NCI-H82 (cell line): ENCODE measurements at regions not wholly inside any gene's neighbourhood (a gene's known extent, or its start where the extent isn't known, plus 50 kb on each side); places are given as distances from the start of the nearest gene placed in this dataset.
"Not testable (repeated sequence)": the region's sequence is repeated elsewhere in the genome, so short reads cannot be mapped to it uniquely, and the experiment has no call there.

Experiments used
- DNase-seq: peaks from one replicate; lab custom pipeline; 2025; lab: John Stamatoyannopoulos, UW

DNA sequence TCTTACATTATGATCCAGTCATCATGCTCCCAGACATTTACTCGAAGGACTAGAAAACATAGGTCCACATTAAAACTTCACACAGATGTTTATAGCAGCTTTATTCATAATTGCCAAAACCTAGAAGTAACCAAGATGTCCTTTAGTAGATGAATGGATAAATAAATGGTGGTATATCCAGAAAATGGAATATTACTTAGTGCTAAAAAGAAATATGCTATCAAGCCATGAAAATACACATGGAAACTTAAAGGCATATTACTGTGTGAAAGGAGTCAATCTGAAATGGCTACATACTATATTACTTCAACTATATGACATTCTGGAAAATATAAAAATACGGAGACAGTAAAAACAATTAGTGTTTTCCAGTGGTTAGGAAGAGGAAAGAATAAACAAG is 1039.1 kb upstream of the INTU start:
- no peak for DNase-seq

DNA sequence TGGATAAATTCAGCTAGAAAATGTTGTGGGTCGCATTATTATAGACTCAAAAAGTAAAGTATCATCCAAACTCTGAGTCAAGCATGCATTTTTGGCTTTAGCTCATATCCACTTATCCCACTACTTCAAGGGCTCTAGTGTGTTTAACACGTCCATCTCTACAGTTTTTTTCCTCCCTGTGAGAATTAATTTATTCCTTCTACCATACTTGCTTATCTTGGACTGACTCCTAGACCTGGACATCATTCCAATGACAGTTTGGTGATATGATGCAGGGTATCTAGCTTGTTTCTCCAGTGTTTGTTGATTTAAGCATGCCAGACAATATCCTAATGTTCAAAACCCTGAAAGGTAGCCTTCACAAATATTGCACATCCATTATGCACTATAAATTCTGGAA is 1037.1 kb upstream of the INTU start:
- no peak for DNase-seq

DNA sequence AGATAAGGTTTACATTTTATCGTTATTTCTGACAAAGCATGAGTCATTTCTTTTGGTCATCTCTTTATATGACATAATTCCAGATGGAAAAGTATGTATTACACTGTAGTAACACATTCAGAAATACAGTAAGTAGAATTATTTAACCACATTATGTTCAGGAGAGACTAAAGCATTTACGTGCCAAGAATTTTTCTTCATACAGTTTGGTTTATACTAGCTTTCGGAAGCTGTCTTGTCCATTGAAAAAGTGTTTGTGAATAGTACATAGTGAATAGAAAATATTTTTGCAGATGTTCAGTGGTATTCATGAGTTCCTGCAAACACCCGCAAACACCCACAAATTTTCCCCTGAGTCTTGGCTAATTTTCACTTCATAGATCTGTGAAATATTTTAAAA is 1033.0 kb upstream of the INTU start:
- DNase-seq, result no peak

DNA sequence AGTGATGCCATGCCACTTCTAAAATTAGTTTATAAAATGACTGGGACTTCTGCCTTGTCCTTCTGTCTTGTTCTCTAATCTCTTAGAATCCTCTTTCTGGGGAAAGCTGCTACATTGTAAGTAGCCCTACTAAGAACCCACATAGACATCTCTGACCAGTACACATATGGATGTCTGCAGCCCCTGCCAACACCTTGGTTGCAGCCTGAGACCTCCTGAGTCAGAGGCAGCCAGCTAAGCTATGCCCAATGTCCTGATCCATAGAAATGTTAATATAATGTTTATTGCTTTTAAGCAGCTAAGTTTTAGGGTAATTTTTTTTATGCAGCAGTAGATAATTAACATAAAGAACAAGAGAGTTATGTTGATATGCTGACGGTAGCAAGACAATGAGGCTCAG is 1029.5 kb upstream of the INTU start:
- DNase-seq, result no peak

DNA sequence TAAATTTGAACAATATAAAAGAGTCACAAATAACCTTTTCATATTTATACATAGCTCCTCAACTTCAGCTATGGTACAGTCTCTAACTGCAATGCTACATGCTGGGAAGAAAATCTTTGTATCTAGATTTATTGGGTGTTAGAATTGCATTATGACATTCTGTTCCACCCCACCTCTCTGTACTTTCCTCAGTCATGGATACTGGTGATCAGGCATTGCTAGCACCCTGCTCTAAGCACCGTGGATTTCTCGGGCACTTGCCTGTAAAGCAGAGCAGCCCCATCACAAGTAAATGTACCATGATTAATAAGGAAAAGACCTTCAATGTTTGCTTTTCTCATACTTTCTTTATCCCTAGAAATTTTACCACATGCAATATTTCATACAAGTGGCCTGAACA is 1028.9 kb upstream of the INTU start:
- DNase-seq, result no peak

DNA sequence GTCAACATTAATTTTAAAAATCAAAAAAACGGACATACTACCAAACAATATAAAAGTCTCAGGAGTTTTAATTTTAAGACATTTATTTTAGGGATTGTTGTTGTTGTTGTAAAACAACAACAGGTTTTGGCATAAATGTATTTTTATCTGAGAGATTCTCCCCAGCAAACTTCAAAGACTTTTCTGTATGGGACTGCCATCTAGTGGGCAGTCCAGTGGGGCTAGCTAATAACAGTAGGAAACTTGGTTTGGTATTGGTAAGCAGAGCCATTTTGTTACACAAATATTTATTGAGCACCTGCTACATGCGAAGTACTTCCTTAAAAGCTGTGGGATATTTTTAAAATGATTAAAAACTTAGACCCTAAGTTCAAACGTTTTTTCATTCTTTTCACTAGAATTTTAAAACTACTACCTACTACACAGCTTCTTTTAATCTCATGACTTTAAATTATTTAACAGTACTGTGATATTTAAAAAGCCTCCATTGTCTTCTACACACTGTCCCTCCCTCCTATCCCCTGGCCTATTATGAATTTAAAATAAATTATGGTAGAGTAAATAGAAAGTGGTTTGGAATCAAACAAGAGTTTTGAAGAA is 1028.4 kb upstream of the INTU start:
- peak; percentile 58 for DNase-seq

DNA sequence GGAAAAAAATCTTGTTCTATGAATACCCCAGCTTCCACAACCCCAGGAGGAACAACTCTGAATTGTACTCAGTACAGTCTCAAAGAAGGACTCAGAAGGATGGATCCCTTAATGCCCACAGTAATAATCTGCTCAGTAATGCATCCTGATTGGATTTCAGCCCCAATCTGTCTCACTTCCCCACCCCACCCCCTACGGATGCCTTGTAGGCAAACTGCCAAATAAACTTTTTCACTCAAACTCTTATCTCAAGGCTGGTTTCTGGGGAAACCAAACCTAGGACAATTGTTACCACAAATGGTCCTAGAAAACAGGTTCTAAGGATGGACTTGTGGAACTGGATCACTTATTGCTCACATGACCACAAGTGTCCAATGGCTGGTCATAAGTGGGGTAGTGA is 1021.8 kb upstream of the INTU start:
- peak; percentile 67 for DNase-seq

DNA sequence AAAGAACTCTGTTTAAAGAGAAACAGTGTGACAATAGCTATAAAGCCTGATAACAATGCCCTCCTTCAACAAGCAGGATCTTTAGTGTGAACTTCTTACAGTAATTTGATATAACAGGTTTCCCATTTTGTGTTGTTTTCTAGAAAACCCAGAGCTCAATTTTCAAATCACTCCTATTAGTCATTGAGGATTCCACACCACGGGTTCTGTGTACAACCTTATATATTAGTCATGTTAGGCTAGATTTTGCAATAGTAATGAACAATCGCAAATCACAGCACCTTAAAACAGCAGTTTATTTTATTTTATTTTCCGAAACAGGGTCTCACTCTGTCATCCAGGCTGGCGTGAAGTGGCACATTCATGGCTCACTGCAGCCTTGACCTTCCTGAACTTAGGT is 1020.9 kb upstream of the INTU start:
- no peak for DNase-seq

DNA sequence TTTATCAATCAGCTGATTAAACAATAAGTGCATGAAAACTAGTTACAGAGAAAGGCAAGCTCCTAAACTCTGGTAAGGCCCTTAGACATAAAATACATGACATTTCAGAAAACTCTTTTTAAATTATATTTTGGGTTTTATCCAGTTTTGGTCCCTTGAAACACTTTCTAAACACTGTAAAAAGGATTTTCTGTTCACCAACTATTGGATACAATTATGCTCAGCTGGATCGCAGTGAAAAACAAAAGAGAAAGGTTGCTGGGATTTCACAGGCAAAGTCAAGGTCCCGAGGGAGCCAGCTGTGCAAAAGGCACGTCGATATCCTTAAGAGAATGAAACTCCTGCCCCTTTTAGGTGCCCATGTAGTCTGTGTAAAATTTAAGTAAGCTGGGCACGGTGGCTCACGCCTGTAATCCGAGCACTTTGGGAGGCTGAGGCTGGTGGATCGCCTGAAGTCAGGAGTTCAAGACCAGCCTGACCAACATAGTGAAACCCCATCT is 1018.4 kb upstream of the INTU start:
- DNase-seq, result no peak

DNA sequence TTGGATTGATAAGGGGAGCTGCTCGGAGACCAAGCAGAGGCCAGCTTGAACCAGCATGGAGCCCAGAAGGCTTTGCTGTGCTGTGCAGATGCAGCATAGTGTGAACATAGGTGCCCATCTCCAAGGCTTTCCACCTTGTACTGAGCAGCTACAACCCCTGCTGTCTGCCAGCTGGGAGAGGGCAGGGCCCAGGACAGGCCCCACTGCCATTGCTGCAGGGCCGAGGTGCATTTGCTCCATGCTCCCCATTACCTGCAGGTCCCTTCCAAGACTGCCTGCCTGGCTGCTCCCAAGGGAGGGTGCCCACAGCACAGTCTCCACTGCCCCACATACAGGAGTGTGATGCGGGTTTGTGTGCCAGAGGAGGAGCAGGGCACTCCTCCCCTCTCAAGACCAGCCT is 1016.0 kb upstream of the INTU start:
- DNase-seq, result no peak

DNA sequence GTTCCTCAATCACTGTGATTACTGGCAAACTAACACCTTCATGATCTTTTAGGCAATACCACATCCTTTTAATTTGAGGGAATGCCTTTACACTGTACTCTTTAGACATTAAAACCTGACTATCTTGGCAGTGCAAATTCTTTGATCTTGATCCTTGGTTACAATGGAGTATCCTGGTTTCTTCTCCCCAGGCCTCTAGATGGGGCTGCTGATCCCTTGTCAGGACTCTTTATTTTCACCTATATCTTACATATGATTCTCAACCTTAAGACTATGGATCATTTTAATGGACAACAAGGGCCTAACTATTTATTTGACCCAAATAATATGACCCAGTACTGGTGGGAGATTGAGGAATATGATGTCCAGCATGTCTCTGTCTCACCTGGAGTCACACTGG is 1005.5 kb upstream of the INTU start:
- peak; percentile 40 for DNase-seq

DNA sequence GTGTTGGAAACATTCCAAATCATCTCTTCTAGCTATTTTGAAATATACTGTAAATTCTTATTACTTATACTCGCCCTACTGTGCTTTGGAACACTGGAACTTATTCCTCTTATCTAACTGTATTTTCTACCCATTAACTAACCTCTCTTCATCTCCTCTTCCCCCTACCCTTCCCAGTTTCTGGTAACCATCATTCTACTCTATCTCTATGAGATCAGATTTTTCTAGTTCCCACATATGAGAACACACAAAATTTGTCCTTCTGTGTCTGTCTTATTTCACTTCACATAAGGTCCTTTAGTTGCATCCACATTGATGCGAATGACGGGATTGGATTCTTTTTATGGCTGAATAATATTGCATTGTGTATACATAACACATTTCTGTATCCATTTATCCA is 1003.8 kb upstream of the INTU start:
- DNase-seq, result no peak

DNA sequence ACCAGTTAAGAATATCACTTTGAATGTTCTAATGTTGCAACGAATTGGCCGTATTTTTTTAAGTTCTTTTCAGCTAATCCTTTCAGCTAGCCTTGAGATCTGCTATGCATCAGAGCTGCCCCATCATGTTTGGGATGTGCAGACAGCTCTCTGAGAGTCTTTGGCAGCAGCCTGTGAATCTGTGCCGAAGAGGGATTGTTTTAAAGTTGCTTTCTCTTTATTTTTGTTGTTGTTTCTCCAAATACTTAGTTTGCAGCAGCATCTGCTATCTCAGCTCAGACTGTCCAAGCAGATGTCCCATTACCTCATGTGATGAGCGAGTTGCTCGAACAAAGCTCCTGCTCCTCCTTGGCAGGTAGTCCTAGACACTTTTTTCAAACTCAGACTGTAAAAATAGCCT is 1002.5 kb upstream of the INTU start:
- no peak for DNase-seq

DNA sequence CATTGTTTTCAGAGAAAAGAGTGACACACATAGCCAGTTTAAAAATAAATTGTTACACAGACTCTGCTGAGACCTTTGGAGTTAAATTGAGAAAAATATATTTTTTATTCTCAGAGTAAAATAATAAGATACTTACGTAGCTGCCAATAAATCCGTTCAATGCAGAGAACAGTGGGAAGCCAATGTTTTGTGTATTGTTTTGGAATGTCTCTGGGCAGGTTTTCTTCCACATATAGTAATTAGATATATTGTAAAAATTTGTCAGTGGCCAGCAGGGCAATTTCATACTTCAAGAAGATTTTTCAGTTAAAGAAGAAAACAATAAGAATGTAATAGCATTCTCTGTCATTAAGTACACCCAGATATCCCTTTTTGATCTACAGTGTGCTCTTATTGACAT is 999.5 kb upstream of the INTU start:
- no peak for DNase-seq

DNA sequence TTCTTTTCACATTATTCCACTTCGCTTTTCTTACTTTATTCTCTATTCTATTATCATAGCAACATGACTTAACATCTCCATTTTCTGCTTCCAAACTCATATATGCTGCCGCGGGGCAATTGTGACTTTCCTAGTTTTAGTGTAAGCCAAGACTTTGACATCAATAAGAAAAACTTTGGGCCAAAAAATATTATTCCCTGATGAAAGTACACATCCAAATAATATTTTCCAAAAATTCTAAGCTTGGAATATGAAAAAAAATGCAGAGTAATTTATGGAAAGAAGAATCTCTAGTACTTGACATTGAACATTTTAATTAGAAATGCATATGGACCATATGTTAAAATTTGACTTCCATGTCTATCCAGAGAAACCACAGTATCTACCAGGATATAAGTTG is 995.1 kb upstream of the INTU start:
- no peak for DNase-seq

DNA sequence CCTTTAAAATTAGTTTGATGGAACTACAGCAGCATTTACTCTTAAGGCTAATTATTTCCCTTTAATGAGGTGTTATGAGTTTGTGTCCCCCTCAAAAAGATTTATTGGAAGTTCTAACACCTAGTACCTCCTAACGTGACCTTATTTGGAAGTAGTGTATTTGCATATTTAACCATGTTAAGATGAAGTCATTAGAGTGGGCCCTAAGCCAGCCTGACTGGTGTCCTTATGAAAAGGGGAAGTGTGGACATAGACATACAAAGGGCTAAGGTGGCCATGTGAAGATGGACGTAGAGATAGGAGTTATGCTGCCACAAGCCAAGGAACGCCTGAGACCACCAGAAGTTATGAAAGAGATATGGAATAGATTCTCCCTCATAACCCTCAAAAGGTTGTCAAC is 985.4 kb upstream of the INTU start:
- DNase-seq, result no peak

DNA sequence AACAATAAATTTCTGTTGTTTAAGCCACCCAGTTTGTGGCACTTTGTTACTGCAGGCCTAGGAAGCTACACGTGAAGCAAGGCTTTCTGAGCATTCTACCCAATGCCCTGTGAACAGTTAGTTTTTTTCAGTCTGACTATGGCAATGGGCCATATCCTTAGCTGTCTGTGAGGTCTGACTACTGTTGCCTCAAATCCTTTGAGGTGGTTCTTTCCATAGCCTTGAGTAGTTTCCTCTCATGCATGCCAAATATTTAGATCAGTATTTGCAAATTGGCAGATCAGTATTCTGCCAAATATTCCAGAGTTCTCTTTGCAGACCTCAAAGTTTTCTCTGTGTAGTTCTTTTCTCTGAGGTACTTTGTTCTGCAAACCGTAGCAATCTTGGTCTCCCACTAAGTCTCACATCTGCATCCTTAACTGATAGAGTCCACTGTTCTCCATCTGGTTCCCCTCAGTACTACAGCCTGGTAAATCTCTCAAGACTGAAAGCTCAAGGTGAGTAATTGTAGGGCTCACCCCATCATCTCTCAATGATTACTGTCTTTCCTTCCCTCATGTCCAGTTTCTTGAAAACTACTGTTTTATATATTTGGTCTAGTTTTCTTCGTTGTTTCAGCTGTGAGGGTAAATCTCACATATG is 984.9 kb upstream of the INTU start:
- no peak for DNase-seq

DNA sequence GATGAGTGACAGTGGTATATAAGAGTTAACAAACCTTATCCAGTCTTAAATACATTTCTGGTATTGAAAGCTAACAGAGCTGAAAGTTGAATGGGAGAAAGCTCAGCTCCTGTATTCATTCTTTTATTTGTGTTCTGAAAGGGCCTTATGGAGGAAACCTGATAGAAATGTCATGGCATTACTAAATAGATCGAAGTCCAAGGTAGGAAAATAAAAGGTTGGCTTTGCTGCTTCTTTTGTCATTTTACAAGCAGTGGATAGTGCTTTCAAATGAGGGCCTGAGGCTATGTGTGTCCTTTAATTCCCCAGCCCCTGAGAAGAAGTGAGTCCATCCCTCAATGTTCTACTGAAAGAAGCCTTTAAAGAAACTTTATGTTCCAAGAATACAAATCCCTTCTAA is 974.3 kb upstream of the INTU start:
- DNase-seq, result no peak

DNA sequence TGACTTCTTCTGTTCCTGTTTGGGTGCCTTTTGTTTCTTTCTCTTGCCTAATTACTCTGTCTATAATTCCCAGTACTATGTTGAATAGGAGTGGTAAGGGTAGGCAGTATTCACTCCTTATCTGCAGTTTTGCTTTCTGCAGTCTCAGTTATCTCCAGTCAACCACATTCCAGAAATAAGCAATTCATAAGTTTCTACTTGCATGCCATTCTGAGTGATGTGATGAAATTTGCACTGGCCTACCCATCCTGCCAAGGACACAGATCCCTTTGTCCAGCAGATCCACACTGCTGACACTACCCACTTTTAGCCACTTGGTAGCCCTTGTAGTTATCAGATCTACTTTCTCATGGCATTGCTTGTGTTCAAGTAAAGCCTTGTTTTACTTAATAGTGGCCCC is 971.6 kb upstream of the INTU start:
- DNase-seq, result no peak

DNA sequence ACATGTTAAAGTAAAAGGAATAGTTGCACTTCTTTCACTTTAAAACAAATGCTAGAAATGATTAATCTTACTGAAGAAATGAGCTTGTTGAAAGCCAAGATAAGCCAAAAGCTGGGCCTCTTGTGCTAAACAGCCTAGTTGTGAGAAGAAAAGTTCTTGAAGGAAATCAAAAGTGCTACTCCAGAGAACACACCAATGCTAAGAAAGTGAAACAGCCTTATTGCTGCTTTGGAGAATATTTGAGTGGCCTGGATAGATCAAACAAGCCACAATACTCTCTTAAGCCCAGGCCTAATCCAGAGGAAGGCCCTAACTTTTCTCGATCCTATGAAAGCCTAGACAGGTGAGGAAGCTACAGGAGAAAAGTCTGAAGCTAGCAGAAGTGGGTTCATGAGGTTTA is 967.9 kb upstream of the INTU start:
- DNase-seq, result no peak

DNA sequence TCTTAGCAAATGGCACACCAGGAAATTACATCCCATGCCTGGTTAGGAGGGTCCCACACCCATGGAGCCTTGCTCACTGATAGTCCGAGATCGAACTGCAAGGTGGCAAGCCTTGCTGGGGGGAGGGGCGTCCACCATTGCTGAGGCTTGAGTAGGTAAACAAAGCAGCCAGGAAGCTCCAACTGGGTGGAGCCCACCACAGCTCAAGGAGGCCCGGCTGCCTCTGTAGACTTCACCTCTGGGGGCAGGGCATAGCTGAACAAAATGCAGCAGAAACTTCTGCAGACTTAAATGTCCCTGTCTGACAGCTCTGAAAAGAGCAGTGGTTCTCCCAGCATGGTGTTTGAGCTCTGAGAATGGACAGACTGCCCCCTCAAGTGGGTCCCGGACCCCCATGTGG is 962.7 kb upstream of the INTU start:
- not testable (repeated sequence) for DNase-seq

DNA sequence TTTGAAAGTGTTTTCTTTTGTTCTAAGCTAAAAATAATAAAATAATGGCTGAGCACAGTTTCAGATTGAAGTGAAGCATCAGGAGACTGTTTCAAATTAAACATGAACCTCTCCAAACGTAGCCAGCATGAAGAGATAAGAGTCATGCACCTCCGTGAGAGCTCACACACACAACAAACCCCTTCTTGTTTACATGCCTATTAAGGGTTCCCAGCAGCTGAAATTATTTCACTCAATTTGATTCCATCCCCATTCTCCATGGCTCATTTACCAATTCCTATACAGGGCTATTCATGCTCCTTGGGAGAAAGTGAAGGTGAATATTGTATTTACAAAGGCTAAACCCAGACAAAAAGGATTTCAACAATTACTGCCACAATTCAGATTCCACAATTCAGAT is 954.1 kb upstream of the INTU start:
- no peak for DNase-seq

DNA sequence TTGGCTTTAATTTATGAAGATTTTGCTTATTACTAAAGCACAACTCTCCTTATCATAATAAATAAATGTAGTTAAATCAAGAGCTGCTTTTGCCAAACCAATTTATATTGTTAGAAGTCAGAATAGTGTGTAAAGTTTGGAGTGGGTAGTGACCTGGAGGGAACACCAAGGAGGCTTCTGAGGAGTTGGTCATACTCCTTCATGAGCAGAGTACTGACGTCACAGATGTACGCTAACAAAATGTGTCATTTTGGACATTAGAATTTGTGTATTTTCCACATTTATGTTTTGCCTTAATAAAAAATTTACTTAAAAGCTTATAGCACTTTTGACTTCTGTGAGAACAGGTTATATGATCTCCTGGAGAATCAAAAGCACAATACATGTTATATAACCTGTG is 953.5 kb upstream of the INTU start:
- DNase-seq, result no peak

DNA sequence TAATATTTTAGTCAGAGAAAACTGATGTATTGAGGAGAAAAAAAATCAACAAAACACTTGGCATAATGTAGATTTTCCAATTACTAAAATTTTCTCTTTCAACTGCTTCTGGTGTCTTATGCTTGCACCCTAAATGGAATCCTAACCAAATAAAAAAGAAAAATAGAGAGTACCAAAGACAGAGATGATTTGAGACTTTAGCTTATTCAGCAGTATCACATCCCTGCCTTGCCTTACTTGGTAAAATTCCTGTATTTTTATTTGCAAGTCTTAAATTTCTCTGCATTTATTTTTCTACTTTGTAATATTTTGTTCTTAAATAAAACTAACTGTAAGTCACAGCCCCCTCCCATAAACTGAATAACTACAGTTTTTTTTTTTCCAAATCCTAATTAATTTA is 950.5 kb upstream of the INTU start:
- no peak for DNase-seq
